ENCODE measurements at regions not wholly inside any gene's neighbourhood (a gene's known extent, or its start where the extent isn't known, plus 50 kb on each side); places are given as distances from the start of the nearest gene placed in this dataset.

GRCh38 chr2:18721038-18721922 is 131.9 kb upstream of the NT5C1B start:
- H3K9me3 ChIP-seq: no peaks in the 10 kb centered on the region
- intact Hi-C loops (cut with DNase I; ENCODE audit: low total_unique reads) (no loop called here), in situ Hi-C loops (cut with MboI; ENCODE audit: low pct_ligation_motif_present in 1 of 4, low pct_unique_long_range_greater_than_20kb in 1 of 4, low sequenced_read_pairs in 3 of 4) (no loop called here)
- DNase-seq: no peak
- H3K4me3 ChIP-seq: no peak overlapping the region
- WGBS, 2 donors (ENCODE audit: low coverage in 1 of 2): 84% methylated on average over 7 to 10 of the region's 10 CpGs
- TF ChIP-seq POLR2A (IDR thresholded peaks at IDR 0.05) (no peak), EP300 (IDR thresholded peaks at IDR 0.05; ENCODE audit: low read depth) (no peak), CTCF (IDR thresholded peaks at IDR 0.05) (no peak), POLR2AphosphoS5 (IDR thresholded peaks at IDR 0.05) (no peak)
- H3K36me3 ChIP-seq: no peaks in the 10 kb centered on the region
- no peaks in the 10 kb centered on the region for H3K27me3 ChIP-seq
- H3K4me1 ChIP-seq: no peaks in the 10 kb centered on the region
- no peak overlapping the region for H3K27ac ChIP-seq

- 86 to 92% methylated on average over 4 of the region's 4 CpGs for WGBS, 2 donors (ENCODE audit: low coverage in 1 of 2)
- no peaks in the 10 kb centered on the region for H3K9me3 ChIP-seq
- no peaks in the 10 kb centered on the region for H3K36me3 ChIP-seq
- no peak overlapping the region for H3K4me3 ChIP-seq
- TF ChIP-seq CTCF (IDR thresholded peaks at IDR 0.05) (no peak), POLR2A (IDR thresholded peaks at IDR 0.05) (no peak), EP300 (IDR thresholded peaks at IDR 0.05; ENCODE audit: low read depth) (no peak), POLR2AphosphoS5 (IDR thresholded peaks at IDR 0.05) (no peak)
- no peaks in the 10 kb centered on the region for H3K4me1 ChIP-seq
- intact Hi-C loops (cut with DNase I; ENCODE audit: low total_unique reads): no loop called here
- DNase-seq: no peak
- in situ Hi-C loops (cut with MboI; ENCODE audit: low pct_ligation_motif_present in 1 of 4, low pct_unique_long_range_greater_than_20kb in 1 of 4, low sequenced_read_pairs in 3 of 4): no loop called here
- H3K27me3 ChIP-seq: no peaks in the 10 kb centered on the region
- no peak overlapping the region for H3K27ac ChIP-seq
Observed at GRCh38 chr2:18719978-18720775, 130.8 kb upstream of the NT5C1B start.

- intact Hi-C loops (cut with DNase I; ENCODE audit: low total_unique reads): no loop called here
Observed at GRCh38 chr2:18708203-18708715, 118.9 kb upstream of the NT5C1B start.

More at GRCh38 chr2:18708203-18708715, 118.9 kb upstream of the NT5C1B start:
- TF ChIP-seq CTCF (IDR thresholded peaks at IDR 0.05): no peak
- TF ChIP-seq POLR2A (IDR thresholded peaks at IDR 0.05): no peak
- no peak for TF ChIP-seq EP300 (IDR thresholded peaks at IDR 0.05; ENCODE audit: low read depth)
- TF ChIP-seq POLR2AphosphoS5 (IDR thresholded peaks at IDR 0.05): no peak
- Histone ChIP-seq H3K27me3 (no peaks in the 10 kb centered on the region), H3K27ac (no peak overlapping the region), H3K36me3 (no peaks in the 10 kb centered on the region), H3K4me3 (no peak overlapping the region), H3K9me3 (peaks cover 6 to 8% of the 10 kb centered on the region in 2 donors), H3K4me1 (no peaks in the 10 kb centered on the region)
- DNase-seq: no peak
- in situ Hi-C loops (cut with MboI; ENCODE audit: low pct_ligation_motif_present in 1 of 4, low pct_unique_long_range_greater_than_20kb in 1 of 4, low sequenced_read_pairs in 3 of 4): no loop called here
- WGBS, 2 donors (ENCODE audit: low coverage in 1 of 2): 0 to 45% methylated on average over 1 of the region's 1 CpG
